ENCODE measurements at regions not wholly inside any gene's neighbourhood (a gene's known extent, or its start where the extent isn't known, plus 50 kb on each side); places are given as distances from the start of the nearest gene placed in this dataset.

DNA sequence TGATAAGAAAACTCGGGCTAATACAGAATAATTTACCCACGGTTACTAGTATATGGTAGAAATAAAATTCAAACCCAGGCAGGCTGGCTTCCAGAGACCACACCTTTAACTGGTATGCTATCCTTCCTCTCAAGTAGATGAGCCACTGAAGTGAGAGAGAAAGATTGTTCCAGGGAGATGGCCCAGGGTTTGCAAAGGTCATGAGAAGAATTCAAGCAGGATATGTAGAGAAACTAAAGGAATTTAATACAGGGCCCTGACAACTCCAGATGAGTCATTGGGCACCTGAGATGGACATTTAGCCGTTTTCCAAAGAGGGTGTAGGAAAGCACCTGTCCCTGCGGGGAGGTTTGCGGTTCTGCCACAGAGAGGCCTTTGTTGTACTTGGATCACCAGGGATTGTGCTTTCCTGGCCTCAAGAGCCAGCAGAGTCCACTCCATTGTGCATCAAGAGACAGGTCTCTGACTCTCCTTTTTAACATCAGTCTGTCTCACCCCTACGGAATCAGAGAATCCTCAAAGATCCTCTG, 152.7 kb upstream of the BLID start:
- TF ChIP-seq CTCF (IDR thresholded peaks at IDR 0.05) (no peak), POLR2A (IDR thresholded peaks at IDR 0.05) (no peak)
